Spleen (tissue), 7 donors: ENCODE measurements at regions not wholly inside any gene's neighbourhood (a gene's known extent, or its start where the extent isn't known, plus 50 kb on each side); places are given as distances from the start of the nearest gene placed in this dataset.

Experiments
- CTCF ChIP-seq, 11 experiments: fragments of 200-600 bp in 7 of 11; fragments of 450-650 bp in 4 of 11; sonication (generic) in 4 of 11; IDR thresholded peaks in 8 of 11; conservative IDR thresholded peaks in 3 of 11; 1 replicate in 7 of 11; 2 replicates in 4 of 11; pipeline versions ENCODE4 v1.4.0 to v1.8.0; 2016 to 2021; ENCODE audit warnings: antibody characterized with exemption in 11 of 11, inconsistent platforms in 4 of 11, mild to moderate bottlenecking in 1 of 11
- POLR2A ChIP-seq, 3 donors: fragments of 450-650 bp; IDR thresholded peaks; one replicate each; pipeline ENCODE4 v1.5.1; 2017; ENCODE audit warnings: antibody characterized with exemption in 3 of 3, mild to moderate bottlenecking in 1 of 3
- POLR2AphosphoS5 ChIP-seq, 3 donors: sonication (generic); formaldehyde crosslinking; IDR thresholded peaks; one replicate each; pipeline ENCODE4 v1.5.1; 2017; ENCODE audit warnings: antibody characterized with exemption in 3 of 3
- donor health status: DM: no; HTN: no; CAD: no; lungs with moderate emphysema.
- donor health status: DM: no; HTN: no; CAD: no.
- donor health status: DM: no; HTN: no; CAD: no.

DNA sequence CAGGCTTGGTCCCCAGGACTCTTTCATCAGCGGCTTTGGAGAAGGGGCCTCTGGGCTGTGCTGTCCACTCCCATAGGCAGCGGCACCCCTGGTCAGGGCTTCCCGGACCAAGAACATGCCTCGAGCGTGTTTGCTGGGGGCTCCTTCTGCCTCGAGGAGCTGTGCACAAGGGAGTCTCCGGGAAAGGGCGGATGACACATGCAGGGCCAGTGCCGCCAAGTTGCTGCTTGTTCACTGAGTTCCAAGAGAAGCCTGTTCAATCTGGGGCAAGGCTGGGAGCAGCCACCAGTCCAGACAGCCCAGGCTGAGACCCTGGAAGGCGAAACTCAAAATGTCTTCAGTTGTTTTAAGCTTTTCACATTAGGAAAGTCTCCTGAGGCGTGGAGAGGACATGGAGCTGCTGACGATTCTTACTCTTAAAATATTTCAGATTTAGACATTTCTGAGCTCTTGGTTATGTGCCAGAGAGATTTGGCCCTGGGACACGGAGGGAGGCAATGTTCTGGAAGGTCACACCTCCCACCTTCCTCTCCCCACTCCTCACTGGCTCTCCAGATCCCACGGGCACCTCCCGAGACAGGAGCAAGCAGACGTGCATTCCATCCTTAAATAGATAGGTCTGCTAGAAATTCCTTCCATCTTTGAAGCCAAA, 84.5 kb upstream of the ZNF469 start:
- no peak for TF ChIP-seq CTCF (IDR thresholded peaks at IDR 0.05 in 8 of 11, conservative IDR thresholded peaks at IDR 0.05 in 3 of 11)
- TF ChIP-seq POLR2AphosphoS5 (IDR thresholded peaks at IDR 0.05), result no peak
- TF ChIP-seq POLR2A (IDR thresholded peaks at IDR 0.05), result no peak
